ENCODE measurements at regions not wholly inside any gene's neighbourhood (a gene's known extent, or its start where the extent isn't known, plus 50 kb on each side); places are given as distances from the start of the nearest gene placed in this dataset.

- no peak for DNase-seq (ENCODE audit: low read depth in 2 of 2)
Observed at GRCh38 chr9:117548556-117548955, 133.7 kb upstream of the ASTN2 start.

GRCh38 chr9:117547904-117548303 is 133.0 kb upstream of the ASTN2 start:
- DNase-seq (ENCODE audit: low read depth in 2 of 2): no peak

- no peak for DNase-seq (ENCODE audit: low read depth in 2 of 2)
Observed at GRCh38 chr9:117546894-117547678, 132.2 kb upstream of the ASTN2 start.

GRCh38 chr9:117545846-117546245 is 131.0 kb upstream of the ASTN2 start:
- DNase-seq (ENCODE audit: low read depth in 2 of 2): no peak

GRCh38 chr9:117543089-117543488 is 128.2 kb upstream of the ASTN2 start:
- no peak for DNase-seq (ENCODE audit: low read depth in 2 of 2)

GRCh38 chr9:117542021-117542420 is 127.2 kb upstream of the ASTN2 start:
- no peak for DNase-seq (ENCODE audit: low read depth in 2 of 2)

GRCh38 chr9:117541181-117541580 is 126.3 kb upstream of the ASTN2 start:
- no peak for DNase-seq (ENCODE audit: low read depth in 2 of 2)

- DNase-seq (ENCODE audit: low read depth in 2 of 2): no peak
Observed at GRCh38 chr9:117535973-117536372, 121.1 kb upstream of the ASTN2 start.

GRCh38 chr9:117535434-117535833 is 120.6 kb upstream of the ASTN2 start:
- DNase-seq (ENCODE audit: low read depth in 2 of 2): no peak

GRCh38 chr9:117528225-117528624 is 113.4 kb upstream of the ASTN2 start:
- DNase-seq (ENCODE audit: low read depth in 2 of 2): no peak

- DNase-seq (ENCODE audit: low read depth in 2 of 2): no peak
Observed at GRCh38 chr9:117526674-117527073, 111.8 kb upstream of the ASTN2 start.

GRCh38 chr9:117523531-117524153 is 108.8 kb upstream of the ASTN2 start:
- no peak for DNase-seq (ENCODE audit: low read depth in 2 of 2)

GRCh38 chr9:117521293-117521692 is 106.4 kb upstream of the ASTN2 start:
- no peak for DNase-seq (ENCODE audit: low read depth in 2 of 2)

- no peak for DNase-seq (ENCODE audit: low read depth in 2 of 2)
Observed at GRCh38 chr9:117516676-117517632, 102.1 kb upstream of the ASTN2 start.

GRCh38 chr9:117511852-117512481 is 97.1 kb upstream of the ASTN2 start:
- DNase-seq (ENCODE audit: low read depth in 2 of 2): no peak

GRCh38 chr9:117496307-117496706 is 81.5 kb upstream of the ASTN2 start:
- DNase-seq (ENCODE audit: low read depth in 2 of 2): no peak

GRCh38 chr9:117494401-117495090 is 79.7 kb upstream of the ASTN2 start:
- no peak for DNase-seq (ENCODE audit: low read depth in 2 of 2)

- no peak for DNase-seq (ENCODE audit: low read depth in 2 of 2)
Observed at GRCh38 chr9:117492476-117492875, 77.6 kb upstream of the ASTN2 start.

- DNase-seq (ENCODE audit: low read depth in 2 of 2): no peak
Observed at GRCh38 chr9:117491491-117491890, 76.6 kb upstream of the ASTN2 start.

- DNase-seq (ENCODE audit: low read depth in 2 of 2): no peak
Observed at GRCh38 chr9:117490199-117490598, 75.3 kb upstream of the ASTN2 start.

- no peak for DNase-seq (ENCODE audit: low read depth in 2 of 2)
Observed at GRCh38 chr9:117488659-117489058, 73.8 kb upstream of the ASTN2 start.

Measured in stimulated activated CD4-positive, alpha-beta T cell treated with anti-CD3 and anti-CD28 coated beads, Interleukin-1b, Interleukin-23, amount 100 ng/mL, for 1 hour (primary cell).